Caki2 (cell line): ENCODE measurements at regions not wholly inside any gene's neighbourhood (a gene's known extent, or its start where the extent isn't known, plus 50 kb on each side); places are given as distances from the start of the nearest gene placed in this dataset.

ENCODE experiments used
- DNase-seq: peaks from one replicate; pipeline ENCODE4 v3.0.0-alpha.2; 2015; ENCODE audit warnings: low read depth
- in situ Hi-C: cut with HindIII; loops from 2 replicates; pipeline ENCODE4 v1.10.0; 2016; ENCODE audit warnings: low sequenced_read_pairs, low pct_unique_long_range_greater_than_20kb, mixed read lengths

DNA sequence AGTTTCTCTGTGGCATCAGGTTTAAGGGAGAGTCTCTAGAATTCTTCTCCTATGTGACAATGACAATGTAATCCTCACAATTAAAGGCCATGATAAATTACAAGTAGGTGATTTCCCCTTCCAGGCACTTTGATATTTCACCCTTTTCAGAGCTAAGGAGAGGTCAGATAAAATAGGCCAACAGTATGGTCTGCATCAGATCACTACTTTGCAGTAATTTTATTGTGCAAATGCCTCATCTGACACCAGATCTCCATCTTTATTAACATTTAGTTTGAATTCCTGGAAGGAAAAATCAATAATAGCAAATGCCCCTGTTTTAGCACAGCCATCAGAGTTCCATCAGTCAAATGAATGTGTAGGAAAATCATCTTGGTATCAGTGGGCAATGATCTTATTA, 72.8 kb upstream of the RAB27B start:
- in situ Hi-C loops = no loop called here
- no peak for DNase-seq

DNA sequence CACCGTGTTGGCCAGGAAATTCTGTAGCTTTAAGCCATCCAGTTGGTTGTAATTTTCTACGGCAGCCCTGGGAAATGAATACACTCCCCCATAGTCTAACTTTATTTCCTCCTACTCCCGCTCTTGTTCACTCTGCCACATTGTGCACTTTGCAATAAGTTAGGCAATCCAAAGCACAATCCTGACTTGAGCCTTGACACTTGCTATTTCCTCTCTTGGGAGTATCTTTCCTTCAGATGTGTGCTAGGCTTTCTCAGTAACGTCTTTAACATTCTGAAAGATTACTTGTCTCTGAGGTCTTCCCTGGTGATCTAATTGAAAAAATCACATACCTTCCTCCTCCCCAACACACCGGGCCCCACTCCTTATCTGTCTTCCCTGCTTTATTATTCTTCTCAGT, 65.9 kb upstream of the RAB27B start:
- in situ Hi-C loops = no loop called here
- DNase-seq = no peak

- in situ Hi-C loops = no loop called here
- DNase-seq = no peak
Measured at GRCh38 chr18:54764786-54765185, 63.5 kb upstream of the RAB27B start.

DNA sequence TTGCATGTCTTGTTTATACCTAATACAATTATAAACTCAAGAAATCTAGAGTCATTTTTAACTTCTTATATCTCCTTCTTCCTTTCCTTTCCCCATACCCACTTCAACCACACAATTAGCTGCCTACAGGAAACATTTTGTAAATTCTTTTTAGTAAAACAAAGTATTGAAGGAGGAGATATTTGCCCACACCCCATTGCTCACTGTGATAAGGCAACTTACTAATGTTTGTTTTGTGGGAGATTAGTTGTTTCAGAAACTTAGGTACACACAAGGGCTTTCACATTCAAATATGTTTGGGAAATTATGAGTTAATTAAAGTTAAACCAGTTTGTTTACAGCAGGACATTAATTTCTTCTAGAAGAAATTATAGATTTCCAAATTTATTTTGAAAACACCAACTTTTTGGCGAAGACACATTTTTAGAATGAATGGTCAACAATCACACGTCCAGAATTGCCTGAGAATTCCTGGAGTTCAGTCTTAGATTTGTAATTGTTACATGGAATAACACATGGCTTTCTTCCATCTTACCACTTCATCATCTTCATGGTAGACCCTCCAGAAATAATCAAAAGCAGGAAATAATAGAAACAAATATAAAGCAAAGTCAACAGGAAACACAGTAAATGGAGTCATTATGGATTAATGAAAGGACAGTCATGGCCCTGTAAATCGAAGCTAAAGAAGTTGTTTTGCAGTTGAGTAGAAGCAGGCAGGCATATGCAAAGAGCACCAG, 62.5 kb upstream of the RAB27B start:
- in situ Hi-C loops = no loop called here
- no peak for DNase-seq

DNA sequence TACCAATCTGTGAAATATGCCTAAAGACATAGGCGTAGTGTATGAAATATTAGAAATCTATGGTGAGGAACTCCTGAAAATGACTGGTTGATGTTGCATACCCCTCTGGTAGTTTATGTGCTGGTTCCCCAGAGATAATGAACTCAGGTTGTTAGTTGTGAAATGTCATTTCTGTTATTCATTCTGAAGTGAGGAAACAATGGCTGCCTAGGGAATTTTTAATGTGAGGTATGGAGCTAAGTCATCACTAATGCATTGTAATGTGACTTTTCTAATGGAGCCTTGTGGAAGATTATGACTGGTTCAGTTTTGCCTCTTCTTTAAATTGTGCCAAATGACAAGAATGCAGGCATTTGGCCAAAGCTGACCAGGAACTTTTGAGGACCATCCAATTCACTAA, 61.6 kb upstream of the RAB27B start:
- in situ Hi-C loops = no loop called here
- DNase-seq = no peak

GRCh38 chr18:54767098-54767497, 61.2 kb upstream of the RAB27B start:
- no peak for DNase-seq
- in situ Hi-C loops = no loop called here

DNA sequence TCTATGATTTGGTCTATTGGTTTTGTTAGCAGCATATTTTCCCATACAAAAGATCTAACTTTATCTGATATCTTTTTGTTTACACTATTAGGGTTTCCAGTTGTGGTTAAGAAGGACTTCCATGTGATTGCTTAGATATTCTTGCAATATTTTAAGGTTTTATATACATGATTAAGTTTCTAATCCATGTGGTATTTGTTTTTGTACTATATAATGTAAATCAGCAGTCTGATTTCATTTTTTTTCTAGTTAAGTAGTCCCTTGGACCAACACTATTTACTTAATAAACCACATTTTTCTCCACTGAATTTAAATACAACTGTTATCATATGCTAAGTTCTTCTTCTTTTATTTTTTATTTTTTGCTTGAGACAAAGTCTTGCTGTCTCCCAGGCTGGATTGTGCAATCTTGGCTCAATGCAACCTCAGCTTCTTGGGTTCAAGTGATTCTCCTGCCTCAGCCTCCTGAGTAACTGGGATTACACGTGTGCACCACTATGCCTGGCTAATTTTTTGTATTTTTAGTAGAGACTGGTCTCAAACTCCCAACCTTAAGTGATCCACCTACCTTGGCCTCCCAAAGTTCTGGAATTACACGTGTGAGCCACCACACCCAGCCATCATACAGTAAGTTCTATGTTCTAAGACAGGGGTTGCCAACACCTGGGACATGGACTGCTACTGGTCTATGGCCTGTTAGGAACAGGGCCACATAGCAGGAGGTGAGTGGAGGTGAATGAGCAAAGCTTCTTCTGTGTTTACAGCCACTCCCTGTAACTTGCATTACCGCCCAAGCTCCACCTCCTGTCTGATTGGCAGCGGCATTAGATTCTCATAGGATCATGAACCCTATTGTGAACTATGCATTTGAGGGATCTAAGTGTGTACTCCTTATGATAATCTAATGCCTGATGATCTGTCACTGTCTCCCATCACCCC, 58.5 kb upstream of the RAB27B start:
- no peak for DNase-seq
- in situ Hi-C loops = no loop called here

GRCh38 chr18:54772056-54772455, 56.2 kb upstream of the RAB27B start:
- in situ Hi-C loops = no loop called here
- DNase-seq = no peak

- in situ Hi-C loops = no loop called here
- DNase-seq = peak; percentile 1
Measured at GRCh38 chr18:54774423-54774822, 53.9 kb upstream of the RAB27B start.

DNA sequence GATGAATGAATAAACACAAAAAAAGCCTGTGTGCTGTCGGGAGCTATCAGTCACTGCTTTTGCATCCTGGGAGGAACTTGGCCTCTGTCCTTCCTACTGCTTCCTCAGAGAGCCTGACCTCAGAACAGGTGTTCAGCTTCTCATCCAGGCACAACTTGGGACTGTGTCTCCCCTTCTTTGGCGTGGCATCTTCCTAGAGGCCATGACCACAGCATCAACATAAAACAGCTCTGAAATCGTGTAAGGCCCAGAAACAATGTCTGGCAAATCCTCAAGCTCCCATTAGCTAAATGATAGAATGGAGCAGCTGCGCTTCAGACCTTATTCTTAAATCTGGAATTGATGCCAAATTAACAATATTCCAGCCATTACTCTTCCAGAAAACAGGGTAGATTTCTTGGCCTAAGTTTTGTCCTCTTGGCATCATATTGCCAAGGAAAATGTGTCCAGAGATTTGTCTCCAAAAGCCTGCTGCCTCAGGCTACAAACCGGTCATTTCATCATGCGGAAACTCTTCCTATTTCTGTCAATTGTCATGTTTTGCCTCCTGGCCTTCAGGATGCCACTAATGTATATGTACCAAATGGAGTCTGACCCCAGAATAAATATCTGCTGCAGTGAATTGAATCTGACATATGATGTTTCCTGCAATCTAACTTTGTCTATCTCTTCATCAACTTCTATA, 53.2 kb upstream of the RAB27B start:
- in situ Hi-C loops = no loop called here
- no peak for DNase-seq

- peak; percentile 56 for DNase-seq
- in situ Hi-C loops = no loop called here
Measured at GRCh38 chr18:54775686-54776085, 52.6 kb upstream of the RAB27B start.

DNA sequence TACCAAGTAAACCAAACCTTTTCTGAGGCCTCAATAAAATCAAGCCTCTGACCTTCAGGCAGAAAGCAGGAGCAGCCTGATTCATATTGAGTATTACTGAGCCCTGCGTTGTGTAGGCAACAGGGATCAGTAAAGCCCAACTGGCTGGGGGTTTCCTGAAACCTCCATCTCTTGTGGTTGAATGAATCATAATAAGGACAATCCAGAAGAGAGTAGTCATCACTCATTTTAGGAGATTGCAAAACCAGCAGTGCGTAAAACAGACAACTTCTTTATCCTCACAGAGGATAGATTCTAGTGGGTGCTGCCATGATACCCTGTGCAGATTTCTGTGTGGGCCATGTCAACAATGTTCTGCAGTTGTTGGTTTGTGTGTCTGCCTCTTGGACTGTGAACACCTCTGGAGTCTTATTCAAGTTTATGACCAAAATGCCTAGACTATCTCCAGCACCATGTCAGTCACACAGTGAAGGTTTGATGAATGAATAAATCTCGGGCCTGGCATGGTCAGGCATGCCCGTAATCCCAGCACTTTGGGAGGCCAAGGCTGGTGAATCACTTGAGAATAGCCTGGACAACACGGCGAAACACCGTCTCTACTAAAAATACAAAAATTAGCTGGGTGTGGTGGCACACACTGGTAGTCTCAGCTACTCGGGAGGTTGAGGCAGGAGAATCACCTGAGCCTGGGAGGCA, 51.8 kb upstream of the RAB27B start:
- peak; percentile 88 for DNase-seq
- in situ Hi-C loops = no loop called here

DNA sequence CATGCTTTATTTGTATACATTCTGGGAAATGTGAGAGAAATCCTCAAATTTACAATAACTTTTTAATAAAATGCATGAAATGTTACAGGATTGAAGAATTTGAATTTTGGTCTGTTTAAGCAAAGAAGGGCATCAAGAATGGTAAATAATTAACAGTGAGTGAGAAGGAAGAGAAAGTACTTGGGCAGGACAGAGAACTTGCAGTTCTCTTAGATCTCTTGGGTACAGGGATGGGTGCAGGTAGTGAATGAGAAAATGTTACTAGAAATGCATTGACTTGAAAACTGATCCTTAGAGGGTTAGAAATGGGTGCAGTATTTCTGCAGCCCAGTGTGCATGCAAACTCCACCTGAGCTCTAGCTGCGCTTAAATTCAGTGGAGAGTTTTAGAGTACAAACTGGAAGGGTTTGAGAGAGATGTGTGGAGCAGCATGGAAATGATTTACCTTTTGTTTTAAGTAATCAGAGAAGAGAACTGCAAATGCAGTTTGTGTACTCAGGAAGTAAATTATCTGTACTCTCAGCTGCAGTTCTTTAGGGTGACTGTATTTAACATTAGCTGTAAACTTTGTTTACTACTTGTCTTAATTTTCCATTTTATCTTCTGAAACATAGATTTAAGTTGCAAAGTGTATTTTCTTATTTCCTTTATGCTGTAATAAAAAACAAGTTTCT, 51.0 kb upstream of the RAB27B start:
- DNase-seq = peak; percentile 19

GRCh38 chr18:54777989-54778388, 50.3 kb upstream of the RAB27B start:
- in situ Hi-C loops = no loop called here
- DNase-seq = no peak

More for the DNA sequence above, 51.0 kb upstream of the RAB27B start:
- in situ Hi-C loops = no loop called here
